ENCODE measurements at regions not wholly inside any gene's neighbourhood (a gene's known extent, or its start where the extent isn't known, plus 50 kb on each side); places are given as distances from the start of the nearest gene placed in this dataset.

DNA sequence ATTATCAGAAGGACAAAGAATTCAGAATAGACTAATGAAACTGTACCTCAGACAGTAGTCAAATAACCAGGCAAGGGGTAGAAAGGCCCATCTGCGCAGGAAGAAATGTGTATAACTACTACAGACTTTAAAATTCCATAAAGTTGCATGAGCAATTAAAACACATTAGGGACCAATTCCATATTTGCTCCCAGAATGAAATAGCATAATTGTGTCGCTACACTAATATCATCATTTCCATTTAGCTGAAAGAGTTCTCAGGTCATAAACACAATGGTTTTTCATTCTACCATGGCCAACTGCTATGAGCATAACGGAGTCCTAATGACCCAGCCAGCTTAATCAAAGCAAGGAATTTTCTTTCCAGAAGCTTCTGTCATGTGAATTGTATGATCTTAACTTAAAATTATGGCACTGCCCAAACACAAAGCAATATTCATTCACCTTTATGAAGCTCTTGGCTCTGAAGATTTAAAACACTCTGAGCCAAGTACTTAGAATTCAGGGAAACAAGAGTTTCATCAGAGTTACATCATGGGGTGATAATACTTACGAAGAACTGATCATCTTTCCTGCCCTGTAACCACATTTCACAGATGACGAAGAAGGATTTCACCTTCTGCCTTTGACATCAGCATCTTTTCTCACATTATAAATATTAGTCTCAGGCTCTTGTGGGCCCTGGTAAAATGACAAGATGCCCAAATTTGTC lies 98.1 kb upstream of the DOCK1 start:
- TF ChIP-seq, protein P1, sequence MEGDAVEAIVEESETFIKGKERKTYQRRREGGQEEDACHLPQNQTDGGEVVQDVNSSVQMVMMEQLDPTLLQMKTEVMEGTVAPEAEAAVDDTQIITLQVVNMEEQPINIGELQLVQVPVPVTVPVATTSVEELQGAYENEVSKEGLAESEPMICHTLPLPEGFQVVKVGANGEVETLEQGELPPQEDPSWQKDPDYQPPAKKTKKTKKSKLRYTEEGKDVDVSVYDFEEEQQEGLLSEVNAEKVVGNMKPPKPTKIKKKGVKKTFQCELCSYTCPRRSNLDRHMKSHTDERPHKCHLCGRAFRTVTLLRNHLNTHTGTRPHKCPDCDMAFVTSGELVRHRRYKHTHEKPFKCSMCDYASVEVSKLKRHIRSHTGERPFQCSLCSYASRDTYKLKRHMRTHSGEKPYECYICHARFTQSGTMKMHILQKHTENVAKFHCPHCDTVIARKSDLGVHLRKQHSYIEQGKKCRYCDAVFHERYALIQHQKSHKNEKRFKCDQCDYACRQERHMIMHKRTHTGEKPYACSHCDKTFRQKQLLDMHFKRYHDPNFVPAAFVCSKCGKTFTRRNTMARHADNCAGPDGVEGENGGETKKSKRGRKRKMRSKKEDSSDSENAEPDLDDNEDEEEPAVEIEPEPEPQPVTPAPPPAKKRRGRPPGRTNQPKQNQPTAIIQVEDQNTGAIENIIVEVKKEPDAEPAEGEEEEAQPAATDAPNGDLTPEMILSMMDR (IDR thresholded peaks at IDR 0.05): no peak
- TF ChIP-seq ZFX (IDR thresholded peaks at IDR 0.05; ENCODE audit: borderline replicate concordance): no peak
